ENCODE measurements at regions not wholly inside any gene's neighbourhood (a gene's known extent, or its start where the extent isn't known, plus 50 kb on each side); places are given as distances from the start of the nearest gene placed in this dataset.

- no peak for DNase-seq (ENCODE audit: low spot score)
Measured at GRCh38 chr3:43207628-43208085, 78.7 kb upstream of the SNRK start.

- DNase-seq (ENCODE audit: low spot score): no peak
Measured at GRCh38 chr3:43206632-43207031, 79.7 kb upstream of the SNRK start.

GRCh38 chr3:43206105-43206504, 80.2 kb upstream of the SNRK start:
- no peak for DNase-seq (ENCODE audit: low spot score)

GRCh38 chr3:43203022-43203421, 83.3 kb upstream of the SNRK start:
- DNase-seq (ENCODE audit: low spot score): no peak

- DNase-seq (ENCODE audit: low spot score): no peak
Measured at GRCh38 chr3:43201581-43201980, 84.8 kb upstream of the SNRK start.

- no peak for DNase-seq (ENCODE audit: low spot score)
Measured at GRCh38 chr3:43199645-43200306, 86.6 kb upstream of the SNRK start.

- DNase-seq (ENCODE audit: low spot score): no peak
Measured at GRCh38 chr3:43198791-43199644, 87.3 kb upstream of the SNRK start.

- no peak for DNase-seq (ENCODE audit: low spot score)
Measured at GRCh38 chr3:43198301-43198700, 88.0 kb upstream of the SNRK start.

- DNase-seq (ENCODE audit: low spot score): no peak
Measured at GRCh38 chr3:43197181-43197580, 89.2 kb upstream of the SNRK start.

- no peak for DNase-seq (ENCODE audit: low spot score)
Measured at GRCh38 chr3:43196721-43197120, 89.6 kb upstream of the SNRK start.

- DNase-seq (ENCODE audit: low spot score): no peak
Measured at GRCh38 chr3:43195115-43195498, 89.2 kb upstream of the POMGNT2 start.

- DNase-seq (ENCODE audit: low spot score): no peak
Measured at GRCh38 chr3:43194490-43195114, 88.7 kb upstream of the POMGNT2 start.

GRCh38 chr3:43194069-43194468, 88.2 kb upstream of the POMGNT2 start:
- DNase-seq (ENCODE audit: low spot score): no peak

GRCh38 chr3:43192028-43192427, 86.1 kb upstream of the POMGNT2 start:
- no peak for DNase-seq (ENCODE audit: low spot score)

GRCh38 chr3:43191116-43191515, 85.2 kb upstream of the POMGNT2 start:
- DNase-seq (ENCODE audit: low spot score): no peak

- DNase-seq (ENCODE audit: low spot score): no peak
Measured at GRCh38 chr3:43190670-43191069, 84.8 kb upstream of the POMGNT2 start.

GRCh38 chr3:43187836-43188479, 82.1 kb upstream of the POMGNT2 start:
- DNase-seq (ENCODE audit: low spot score): no peak

- no peak for DNase-seq (ENCODE audit: low spot score)
Measured at GRCh38 chr3:43185983-43186314, 80.1 kb upstream of the POMGNT2 start.

- no peak for DNase-seq (ENCODE audit: low spot score)
Measured at GRCh38 chr3:43185274-43185982, 79.5 kb upstream of the POMGNT2 start.

- DNase-seq (ENCODE audit: low spot score): no peak
Measured at GRCh38 chr3:43183456-43183855, 77.6 kb upstream of the POMGNT2 start.

- DNase-seq (ENCODE audit: low spot score): no peak
Measured at GRCh38 chr3:43181202-43181821, 75.4 kb upstream of the POMGNT2 start.

GRCh38 chr3:43180694-43181093, 74.8 kb upstream of the POMGNT2 start:
- no peak for DNase-seq (ENCODE audit: low spot score)

All from HuH-7 (cell line).